HuH-7.5 (cell line): ENCODE measurements at regions not wholly inside any gene's neighbourhood (a gene's known extent, or its start where the extent isn't known, plus 50 kb on each side); places are given as distances from the start of the nearest gene placed in this dataset.

Experiments used
- DNase-seq: peaks from one replicate; pipeline ENCODE4 v3.0.0; 2011; ENCODE audit warnings: low spot score

- no peak for DNase-seq
These were observed 101.8 kb upstream of the MKLN1 start for GRCh38 chr7:131225619-131226513.

GRCh38 chr7:131226514-131226865 is 101.2 kb upstream of the MKLN1 start:
- DNase-seq: no peak

GRCh38 chr7:131231381-131232220 is 96.1 kb upstream of the MKLN1 start:
- no peak for DNase-seq

GRCh38 chr7:131232768-131233167 is 94.9 kb upstream of the MKLN1 start:
- no peak for DNase-seq

GRCh38 chr7:131233193-131233592 is 94.5 kb upstream of the MKLN1 start:
- no peak for DNase-seq

- no peak for DNase-seq
These were observed 92.8 kb upstream of the MKLN1 start for GRCh38 chr7:131234719-131235488.

- DNase-seq: no peak
These were observed 92.0 kb upstream of the MKLN1 start for GRCh38 chr7:131235489-131236317.

GRCh38 chr7:131236318-131236672 is 91.4 kb upstream of the MKLN1 start:
- DNase-seq: no peak

- no peak for DNase-seq
These were observed 89.2 kb upstream of the MKLN1 start for GRCh38 chr7:131238347-131238931.

- no peak for DNase-seq
These were observed 86.3 kb upstream of the MKLN1 start for GRCh38 chr7:131241386-131241785.

- no peak for DNase-seq
These were observed 85.5 kb upstream of the MKLN1 start for GRCh38 chr7:131242123-131242650.

- DNase-seq: no peak
These were observed 83.3 kb upstream of the MKLN1 start for GRCh38 chr7:131244259-131244852.

GRCh38 chr7:131249003-131249402 is 78.7 kb upstream of the MKLN1 start:
- DNase-seq: no peak

GRCh38 chr7:131249483-131249882 is 78.2 kb upstream of the MKLN1 start:
- no peak for DNase-seq

GRCh38 chr7:131250331-131250730 is 77.3 kb upstream of the MKLN1 start:
- DNase-seq: no peak

GRCh38 chr7:131251371-131251770 is 76.3 kb upstream of the MKLN1 start:
- DNase-seq: no peak

GRCh38 chr7:131252976-131253375 is 74.7 kb upstream of the MKLN1 start:
- DNase-seq: no peak

- DNase-seq: no peak
These were observed 73.5 kb upstream of the MKLN1 start for GRCh38 chr7:131254211-131254610.

GRCh38 chr7:131255242-131255641 is 72.4 kb upstream of the MKLN1 start:
- no peak for DNase-seq

GRCh38 chr7:131261476-131261994 is 66.1 kb upstream of the MKLN1 start:
- no peak for DNase-seq
